Heart left ventricle (tissue), 16 donors: ENCODE measurements at regions not wholly inside any gene's neighbourhood (a gene's known extent, or its start where the extent isn't known, plus 50 kb on each side); places are given as distances from the start of the nearest gene placed in this dataset.

Experiments used
- ATAC-seq, 4 donors: fragments of 200-7000 bp; cut with Tn5 transposase; one replicate each; pipeline ENCODE4 v1.9.1; 2020 to 2022; ENCODE audit warnings: moderate library complexity in 4 of 4, mild to moderate bottlenecking in 3 of 4, moderate number of reproducible peaks in 1 of 4
- DNase-seq, 5 donors: peaks; one replicate each; pipeline ENCODE4 v3.0.0-alpha.2; 2020
- H3K27ac ChIP-seq, 12 donors: fragments of 200-600 bp; sonication (generic) in 4 of 12; one replicate each; pipeline versions ENCODE4 v1.5.0 to v1.8.0; 2016 to 2022; ENCODE audit warnings: mild to moderate bottlenecking in 2 of 12
- H3K27me3 ChIP-seq, 9 donors: fragments of 200-600 bp; sonication (generic) in 2 of 9; one replicate each; pipeline versions ENCODE4 v1.5.1 to v1.8.0; 2016 to 2022; ENCODE audit warnings: mild to moderate bottlenecking in 3 of 9
- H3K36me3 ChIP-seq, 9 donors: fragments of 200-600 bp; sonication (generic) in 2 of 9; one replicate each; pipeline versions ENCODE4 v1.5.0 to v1.8.0; 2018 to 2022; ENCODE audit warnings: mild to moderate bottlenecking in 2 of 9
- H3K4me1 ChIP-seq, 12 donors: fragments of 200-600 bp; sonication (generic) in 4 of 12; one replicate each; pipeline versions ENCODE4 v1.5.0 to v1.8.0; 2016 to 2022; ENCODE audit warnings: mild to moderate bottlenecking in 3 of 12
- H3K4me3 ChIP-seq, 12 donors: fragments of 200-600 bp; sonication (generic) in 4 of 12; one replicate each; pipeline versions ENCODE4 v1.5.0 to v1.8.0; 2017 to 2022; ENCODE audit warnings: mild to moderate bottlenecking in 9 of 12, moderate library complexity in 4 of 12
- H3K9me3 ChIP-seq, 12 donors: fragments of 200-600 bp; sonication (generic) in 4 of 12; one replicate each; pipeline versions ENCODE4 v1.5.0 to v1.8.0; 2016 to 2022; ENCODE audit warnings: mild to moderate bottlenecking in 1 of 12
- POLR2A ChIP-seq, 2 donors: fragments of 450-650 bp; IDR thresholded peaks; one replicate each; pipeline ENCODE4 v1.6.1; 2017; ENCODE audit warnings: antibody characterized with exemption in 2 of 2, mild to moderate bottlenecking in 2 of 2, moderate library complexity in 2 of 2
- WGBS, 4 donors: extraction: QIAGEN DNeasy Blood & Tissue Kit in 2 of 4; methylation state at CpG; one replicate each; pipeline versions ENCODE4 v1.1.5 to v1.1.7; 2013 to 2018; 5-methylcytosine and 5-hydroxymethylcytosine counted together
- intact Hi-C, 10 donors: fragments of 100-400 bp; cut with DNase I; formaldehyde crosslinking; loops; one replicate each; pipeline versions ENCODE4 v1.11.1 to v1.14.2; 2022
- TF ChIP-seq, protein P1 (sequence below), 12 donors: fragments of 200-600 bp; sonication (generic) in 4 of 12; IDR thresholded peaks; one replicate each; pipeline versions ENCODE4 v1.5.0 to v1.8.0; 2018 to 2022; ENCODE audit warnings: antibody characterized with exemption in 12 of 12, mild to moderate bottlenecking in 5 of 12
- donor health status: ischemic (EF 13 %, LVEDD 7.1; RV severe dilation, severe dysfunction).
- donor health status: healthy with polysubstance abuse.
- donor health status: DM: no; HTN: yes; CAD: no.
- donor health status: DM: no; HTN: no; CAD: no.
- donor health status: ischemic (EF 25% LVEDD 6.9; RV normal size, moderate dysfunction).
- donor health status: ischemic (EF 25% LVEDD 5.7; RV mildly dilated, moderate dysfunction).
- donor health status: healthy.
- donor health status: DM: yes; HTN: yes; CAD: no.
- donor health status: ischemic (EF 35%, LVEDD 5.7; RV mildly dilated, moderate dysfunction).
- donor health status: nonischemic (EF 11% LVEDD 7.7; RV severe dilation, severe dysfunction).
- donor health status: DM: yes; HTN: yes; CAD: no.
- donor health status: PGD.
- donor health status: ischemic (EF 29% LVEDD 5.4; RV normal size, mild dysfunction).
- donor health status: nonischemic (EF 23%, LVEDD 6.1; RV moderate dilation, normal function).

DNA sequence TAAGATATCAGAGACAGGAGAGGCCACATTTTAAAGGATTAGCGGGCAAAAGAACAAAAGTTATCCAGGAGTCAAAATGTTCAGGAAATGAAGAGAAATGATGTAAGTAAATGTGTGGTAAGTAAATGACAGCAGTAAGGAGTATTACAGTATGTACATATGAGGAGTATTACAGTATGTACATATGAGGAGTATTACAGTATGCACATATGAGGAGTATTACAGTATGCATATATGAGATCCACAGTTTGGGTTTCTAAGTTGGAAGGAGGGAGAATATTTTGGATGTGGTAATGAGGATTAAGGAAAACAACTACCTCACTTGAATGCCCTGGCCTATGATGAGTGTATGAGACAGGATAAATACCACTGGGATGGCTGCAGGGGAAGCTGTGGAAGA lies 192.4 kb upstream of the DGKB start:
- H3K9me3 ChIP-seq = no peaks in the 10 kb centered on the region
- WGBS, 4 donors = 91 to 97% (median 94%) methylated on average over 1 of the region's 1 CpG
- H3K27ac ChIP-seq = no peak overlapping the region
- TF ChIP-seq, protein P1, sequence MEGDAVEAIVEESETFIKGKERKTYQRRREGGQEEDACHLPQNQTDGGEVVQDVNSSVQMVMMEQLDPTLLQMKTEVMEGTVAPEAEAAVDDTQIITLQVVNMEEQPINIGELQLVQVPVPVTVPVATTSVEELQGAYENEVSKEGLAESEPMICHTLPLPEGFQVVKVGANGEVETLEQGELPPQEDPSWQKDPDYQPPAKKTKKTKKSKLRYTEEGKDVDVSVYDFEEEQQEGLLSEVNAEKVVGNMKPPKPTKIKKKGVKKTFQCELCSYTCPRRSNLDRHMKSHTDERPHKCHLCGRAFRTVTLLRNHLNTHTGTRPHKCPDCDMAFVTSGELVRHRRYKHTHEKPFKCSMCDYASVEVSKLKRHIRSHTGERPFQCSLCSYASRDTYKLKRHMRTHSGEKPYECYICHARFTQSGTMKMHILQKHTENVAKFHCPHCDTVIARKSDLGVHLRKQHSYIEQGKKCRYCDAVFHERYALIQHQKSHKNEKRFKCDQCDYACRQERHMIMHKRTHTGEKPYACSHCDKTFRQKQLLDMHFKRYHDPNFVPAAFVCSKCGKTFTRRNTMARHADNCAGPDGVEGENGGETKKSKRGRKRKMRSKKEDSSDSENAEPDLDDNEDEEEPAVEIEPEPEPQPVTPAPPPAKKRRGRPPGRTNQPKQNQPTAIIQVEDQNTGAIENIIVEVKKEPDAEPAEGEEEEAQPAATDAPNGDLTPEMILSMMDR (IDR thresholded peaks at IDR 0.05) = no peak
- TF ChIP-seq POLR2A (IDR thresholded peaks at IDR 0.05) = no peak
- no peak overlapping the region for H3K4me3 ChIP-seq
- no peaks in the 10 kb centered on the region for H3K4me1 ChIP-seq
- ATAC-seq (no peak), DNase-seq (no peak)
- intact Hi-C loops = no loop called here
- no peaks in the 10 kb centered on the region for H3K27me3 ChIP-seq
- no peaks in the 10 kb centered on the region for H3K36me3 ChIP-seq

GRCh38 chr7:15087771-15088170 lies 185.2 kb upstream of the DGKB start:
- Histone ChIP-seq H3K4me3 (no peak overlapping the region), H3K36me3 (no peaks in the 10 kb centered on the region), H3K27ac (no peak overlapping the region), H3K27me3 (no peaks in the 10 kb centered on the region), H3K9me3 (no peaks in the 10 kb centered on the region), H3K4me1 (no peaks in the 10 kb centered on the region)
- WGBS, 4 donors = 76 to 83% (median 80%) methylated on average over 4 of the region's 4 CpGs
- ATAC-seq = no peak
- TF ChIP-seq, protein P1 (IDR thresholded peaks at IDR 0.05) = no peak
- no peak for TF ChIP-seq POLR2A (IDR thresholded peaks at IDR 0.05)
- DNase-seq = no peak
- intact Hi-C loops = no loop called here

DNA sequence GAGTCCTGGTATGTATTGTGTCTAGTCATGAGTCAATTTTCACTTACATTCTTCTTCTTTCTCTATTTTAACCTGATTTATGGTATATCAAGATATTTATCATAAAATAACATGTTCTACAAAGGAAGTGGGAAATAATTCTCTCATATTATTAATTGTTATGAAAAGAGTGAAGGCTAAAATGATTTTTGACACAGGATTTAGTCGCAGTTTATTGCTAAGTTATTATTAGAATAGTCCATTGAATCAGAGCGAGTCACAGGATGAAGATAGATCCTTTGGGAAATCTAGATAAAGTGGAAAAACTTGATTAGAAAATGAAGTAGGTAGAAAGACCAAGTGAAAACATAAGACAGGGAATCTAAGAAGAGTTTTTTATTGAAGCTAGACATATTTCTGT lies 184.3 kb upstream of the DGKB start:
- TF ChIP-seq, protein P1 (IDR thresholded peaks at IDR 0.05) = no peak
- no peak for TF ChIP-seq POLR2A (IDR thresholded peaks at IDR 0.05)
- H3K9me3 ChIP-seq = no peaks in the 10 kb centered on the region
- no peak overlapping the region for H3K4me3 ChIP-seq
- no peak for DNase-seq
- ATAC-seq = no peak
- no peaks in the 10 kb centered on the region for H3K36me3 ChIP-seq
- intact Hi-C loops = no loop called here
- H3K4me1 ChIP-seq = no peaks in the 10 kb centered on the region
- WGBS, 4 donors = 47 to 56% (median 51%) methylated on average over 2 of the region's 2 CpGs
- H3K27me3 ChIP-seq = no peaks in the 10 kb centered on the region
- no peak overlapping the region for H3K27ac ChIP-seq

- WGBS, 4 donors = 73 to 80% (median 78%) methylated on average over 3 of the region's 3 CpGs
- ATAC-seq (no peak), DNase-seq (no peak)
- Histone ChIP-seq H3K4me3 (no peak overlapping the region), H3K27me3 (no peaks in the 10 kb centered on the region), H3K27ac (no peak overlapping the region), H3K9me3 (no peaks in the 10 kb centered on the region), H3K4me1 (no peaks in the 10 kb centered on the region), H3K36me3 (no peaks in the 10 kb centered on the region)
- intact Hi-C loops = no loop called here
- TF ChIP-seq, protein P1 (IDR thresholded peaks at IDR 0.05) = no peak
- TF ChIP-seq POLR2A (IDR thresholded peaks at IDR 0.05) = no peak
Observed at GRCh38 chr7:15086131-15086611, 183.6 kb upstream of the DGKB start.
